ENCODE measurements at regions not wholly inside any gene's neighbourhood (a gene's known extent, or its start where the extent isn't known, plus 50 kb on each side); places are given as distances from the start of the nearest gene placed in this dataset.

DNA sequence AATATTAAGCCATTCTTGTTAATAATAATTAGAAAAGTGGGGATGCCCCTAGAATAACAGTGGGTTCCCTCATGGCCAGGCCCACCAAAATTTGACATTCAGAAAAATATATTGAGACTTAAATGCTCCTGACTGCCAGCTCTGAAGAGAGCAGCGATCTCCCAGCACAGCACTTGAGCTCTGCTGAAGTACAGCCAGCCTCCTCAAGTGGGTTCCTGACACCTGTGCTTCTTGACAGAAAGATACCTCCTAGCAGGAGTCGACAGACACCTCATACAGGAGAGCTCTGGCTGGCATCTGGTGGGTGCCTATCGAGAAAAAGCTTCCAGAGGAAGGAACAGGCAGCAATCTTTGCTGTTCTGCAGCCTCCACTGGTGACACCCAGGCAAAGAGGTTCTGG lies 261.5 kb downstream of the DTWD2 start:
- no peak for DNase-seq
- no peak overlapping the region for H3K4me3 ChIP-seq
- H3K4me1 ChIP-seq: no peaks in the 10 kb centered on the region
- H3K36me3 ChIP-seq: no peaks in the 10 kb centered on the region
- H3K9me3 ChIP-seq (replicated peaks): no peaks in the 10 kb centered on the region
- intact Hi-C loops (cut with micrococcal nuclease): no loop called here
- H3K27ac ChIP-seq (replicated peaks): no peak overlapping the region
- TF ChIP-seq, protein P1, sequence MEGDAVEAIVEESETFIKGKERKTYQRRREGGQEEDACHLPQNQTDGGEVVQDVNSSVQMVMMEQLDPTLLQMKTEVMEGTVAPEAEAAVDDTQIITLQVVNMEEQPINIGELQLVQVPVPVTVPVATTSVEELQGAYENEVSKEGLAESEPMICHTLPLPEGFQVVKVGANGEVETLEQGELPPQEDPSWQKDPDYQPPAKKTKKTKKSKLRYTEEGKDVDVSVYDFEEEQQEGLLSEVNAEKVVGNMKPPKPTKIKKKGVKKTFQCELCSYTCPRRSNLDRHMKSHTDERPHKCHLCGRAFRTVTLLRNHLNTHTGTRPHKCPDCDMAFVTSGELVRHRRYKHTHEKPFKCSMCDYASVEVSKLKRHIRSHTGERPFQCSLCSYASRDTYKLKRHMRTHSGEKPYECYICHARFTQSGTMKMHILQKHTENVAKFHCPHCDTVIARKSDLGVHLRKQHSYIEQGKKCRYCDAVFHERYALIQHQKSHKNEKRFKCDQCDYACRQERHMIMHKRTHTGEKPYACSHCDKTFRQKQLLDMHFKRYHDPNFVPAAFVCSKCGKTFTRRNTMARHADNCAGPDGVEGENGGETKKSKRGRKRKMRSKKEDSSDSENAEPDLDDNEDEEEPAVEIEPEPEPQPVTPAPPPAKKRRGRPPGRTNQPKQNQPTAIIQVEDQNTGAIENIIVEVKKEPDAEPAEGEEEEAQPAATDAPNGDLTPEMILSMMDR (IDR thresholded peaks at IDR 0.05; ENCODE audit: borderline replicate concordance): no peak
- H3K27me3 ChIP-seq (ENCODE audit: low read depth): no peaks in the 10 kb centered on the region

DNA sequence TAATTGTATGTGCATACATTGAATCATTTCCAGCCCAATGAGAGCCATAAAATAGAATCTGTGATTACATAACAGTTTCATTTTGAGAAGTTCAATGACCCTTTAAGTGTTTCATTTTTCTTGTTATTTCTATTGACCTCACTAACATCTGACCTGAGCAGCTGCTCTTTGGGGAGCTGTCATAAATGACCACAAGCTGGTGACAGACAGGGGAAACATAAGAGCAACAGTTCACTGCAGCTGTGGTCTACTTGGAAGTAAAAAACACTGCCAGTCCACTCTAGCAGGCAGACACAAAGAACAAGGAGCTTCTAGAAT lies 265.4 kb downstream of the DTWD2 start:
- no peaks in the 10 kb centered on the region for H3K4me1 ChIP-seq
- no peak overlapping the region for H3K4me3 ChIP-seq
- no peak overlapping the region for H3K27ac ChIP-seq (replicated peaks)
- no peaks in the 10 kb centered on the region for H3K36me3 ChIP-seq
- peaks cover 18% of the 10 kb centered on the region for H3K9me3 ChIP-seq (replicated peaks)
- intact Hi-C loops (cut with micrococcal nuclease): no loop called here
- no peak for DNase-seq
- H3K27me3 ChIP-seq (ENCODE audit: low read depth): no peaks in the 10 kb centered on the region
- TF ChIP-seq, protein P1 (IDR thresholded peaks at IDR 0.05; ENCODE audit: borderline replicate concordance): no peak

DNA sequence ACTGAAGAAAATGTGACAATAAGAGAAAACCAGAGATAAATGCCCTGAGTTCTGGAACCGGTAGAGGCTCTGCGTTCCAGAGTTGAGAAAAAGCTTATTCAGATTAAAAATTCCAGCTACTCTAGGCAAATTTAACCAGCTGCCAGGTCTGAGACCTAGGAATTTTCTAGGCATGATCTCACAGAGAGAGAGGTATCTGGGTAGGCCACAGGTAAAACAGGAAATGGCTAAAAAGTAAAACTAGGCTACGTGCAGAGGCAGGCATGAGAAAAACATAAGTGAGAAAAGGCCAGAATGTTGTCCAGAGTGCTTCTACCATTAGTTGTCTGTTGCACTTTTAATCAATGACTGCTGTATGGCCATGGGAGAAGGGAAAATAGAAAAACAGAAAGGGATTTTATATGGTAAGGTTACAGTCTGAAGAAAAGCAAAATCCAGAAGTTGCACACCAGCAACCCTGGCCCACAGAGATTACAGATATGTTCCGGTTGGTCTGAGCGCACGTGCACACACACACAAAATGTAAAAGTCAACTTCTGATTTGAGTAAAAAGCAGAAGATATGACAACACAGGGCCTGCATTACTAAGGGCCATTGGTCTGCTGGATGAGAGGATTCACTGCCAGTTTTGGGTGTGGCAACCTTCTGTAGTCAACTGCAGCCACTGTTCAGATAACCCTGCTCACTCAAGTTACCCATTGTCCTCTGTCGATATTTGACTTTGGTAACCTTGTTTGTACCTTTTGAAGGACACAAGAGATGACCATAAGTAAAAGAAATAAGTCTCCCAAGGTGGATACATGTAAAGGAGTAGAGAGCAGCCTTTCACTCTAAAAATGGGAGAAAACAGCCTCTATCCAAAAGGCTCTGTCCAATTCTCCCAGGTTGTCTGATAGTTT lies 266.0 kb downstream of the DTWD2 start:
- peaks cover 20% of the 10 kb centered on the region for H3K9me3 ChIP-seq (replicated peaks)
- TF ChIP-seq, protein P1 (IDR thresholded peaks at IDR 0.05; ENCODE audit: borderline replicate concordance): no peak
- H3K36me3 ChIP-seq: no peaks in the 10 kb centered on the region
- intact Hi-C loops (cut with micrococcal nuclease): no loop called here
- no peak for DNase-seq
- H3K4me1 ChIP-seq: no peaks in the 10 kb centered on the region
- H3K4me3 ChIP-seq: no peak overlapping the region
- no peak overlapping the region for H3K27ac ChIP-seq (replicated peaks)
- no peaks in the 10 kb centered on the region for H3K27me3 ChIP-seq (ENCODE audit: low read depth)

DNA sequence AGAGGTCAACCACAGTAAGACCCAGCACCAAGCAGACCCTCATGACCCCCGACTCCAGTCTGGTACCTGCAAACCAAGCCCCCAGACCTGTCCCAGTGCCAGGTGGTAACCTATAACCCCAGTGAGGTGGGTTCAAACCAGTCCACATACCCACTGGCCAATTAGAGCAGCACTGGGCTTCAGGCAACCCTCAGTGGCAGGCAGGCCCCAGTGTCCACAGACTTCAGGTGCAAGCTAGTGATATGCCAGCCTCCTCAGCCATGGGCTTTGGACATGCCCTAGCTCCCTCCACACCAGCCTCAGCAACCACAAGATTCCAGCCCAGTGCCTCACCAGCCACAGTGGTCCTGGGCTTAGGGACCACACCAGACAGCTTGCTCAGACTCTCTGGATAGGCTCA lies 276.6 kb downstream of the DTWD2 start:
- Histone ChIP-seq H3K27me3 (ENCODE audit: low read depth) (no peaks in the 10 kb centered on the region), H3K36me3 (no peaks in the 10 kb centered on the region), H3K4me1 (no peaks in the 10 kb centered on the region), H3K27ac (replicated peaks) (no peak overlapping the region), H3K9me3 (replicated peaks) (peaks cover 55% of the 10 kb centered on the region), H3K4me3 (no peak overlapping the region)
- TF ChIP-seq, protein P1 (IDR thresholded peaks at IDR 0.05; ENCODE audit: borderline replicate concordance): no peak
- DNase-seq: no peak
- intact Hi-C loops (cut with micrococcal nuclease): no loop called here

DNA sequence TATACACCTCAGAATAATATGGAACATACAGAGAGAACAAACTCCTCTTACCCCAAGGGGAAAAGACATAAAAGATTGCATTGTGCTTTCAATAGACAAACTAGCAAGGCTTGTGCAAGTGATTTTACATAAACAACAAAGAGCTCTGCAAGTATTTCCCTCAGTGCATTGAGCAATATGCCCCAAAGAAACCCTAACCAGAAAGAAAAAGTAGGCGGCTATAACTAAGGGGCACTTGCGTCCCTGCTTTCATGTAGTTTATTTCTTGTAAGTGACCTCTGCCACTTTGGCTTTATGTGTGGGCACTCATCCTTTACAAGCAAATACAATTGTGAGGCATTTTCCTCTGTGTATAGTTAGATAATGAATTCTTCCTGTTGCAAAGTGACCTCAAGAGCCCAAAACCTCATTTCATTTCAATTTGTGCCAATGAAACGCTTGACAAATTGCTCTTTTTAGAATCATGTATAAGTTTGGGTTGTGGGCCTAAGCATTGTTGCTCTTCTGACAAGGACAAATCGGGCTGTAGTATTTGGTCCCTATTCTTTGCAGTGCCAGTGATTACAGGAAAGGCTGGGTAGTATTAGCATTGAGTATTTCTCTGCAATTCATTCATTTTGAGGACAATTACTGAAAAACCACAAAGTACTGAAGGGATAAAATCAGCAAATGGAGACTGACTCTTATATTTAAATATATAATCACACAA lies 282.2 kb downstream of the DTWD2 start:
- Histone ChIP-seq H3K9me3 (replicated peaks) (peaks cover 28% of the 10 kb centered on the region), H3K27ac (replicated peaks) (no peak overlapping the region), H3K27me3 (ENCODE audit: low read depth) (no peaks in the 10 kb centered on the region), H3K4me3 (no peak overlapping the region), H3K4me1 (no peaks in the 10 kb centered on the region), H3K36me3 (peaks cover 6% of the 10 kb centered on the region)
- DNase-seq: no peak
- TF ChIP-seq, protein P1 (IDR thresholded peaks at IDR 0.05; ENCODE audit: borderline replicate concordance): no peak
- intact Hi-C loops (cut with micrococcal nuclease): no loop called here

All from left ventricle myocardium inferior (tissue), 1 donor.